Motor neuron (in vitro differentiated cells): ENCODE measurements at regions not wholly inside any gene's neighbourhood (a gene's known extent, or its start where the extent isn't known, plus 50 kb on each side); places are given as distances from the start of the nearest gene placed in this dataset.
A peak's percentile ranks its signal among the peaks of the same experiment; 100 is the strongest.
"Not testable (repeated sequence)": the region's sequence is repeated elsewhere in the genome, so short reads cannot be mapped to it uniquely, and the experiment has no call there.

ENCODE experiments used
- ATAC-seq, 8 experiments: fragments of 200-7000 bp; cut with Tn5 transposase; replicated peaks in 6 of 8; 2 replicates each; pipeline ENCODE4 v1.8.0; 2021; ENCODE audit warnings: mild to moderate bottlenecking in 8 of 8, moderate library complexity in 8 of 8
- H3K27ac ChIP-seq, 2 donors: fragments of 250-450 bp; sonication (Bioruptor Pico); 2 replicates each; pipeline ENCODE4 v1.9.0; 2021; ENCODE audit warnings: antibody characterized with exemption in 2 of 2, mild to moderate bottlenecking in 2 of 2, moderate library complexity in 1 of 2
- H3K4me1 ChIP-seq, 2 donors: fragments of 250-450 bp; sonication (Bioruptor Pico); replicated peaks in 1 of 2; 2 replicates each; pipeline ENCODE4 v1.6.1; 2021; ENCODE audit warnings: antibody characterized with exemption in 2 of 2, mild to moderate bottlenecking in 2 of 2, moderate library complexity in 1 of 2
- H3K4me3 ChIP-seq, 5 donors: fragments of 250-450 bp; sonication (Bioruptor Pico); 2 replicates each; pipeline ENCODE4 v1.9.0; 2021; ENCODE audit warnings: antibody characterized with exemption in 5 of 5, mild to moderate bottlenecking in 5 of 5, moderate library complexity in 4 of 5
- WGBS, 10 experiments: fragments of 450-650 bp; shearing (Covaris generic); methylation state at CpG; one replicate each; pipeline ENCODE4 v1.0.0; 2022; 5-methylcytosine and 5-hydroxymethylcytosine counted together
- in situ Hi-C, 9 experiments: fragments of 400-800 bp; cut with MboI; loops; one replicate each; pipeline ENCODE4 v1.15.0; 2021; ENCODE audit warnings: low sequenced_read_pairs in 9 of 9, low pct_unique_long_range_greater_than_20kb in 2 of 9; ENCODE audit not compliant: unreplicated experiment in 9 of 9

- in situ Hi-C loops = no loop called here
- Histone ChIP-seq H3K4me3 (no peak overlapping the region), H3K27ac (no peak overlapping the region), H3K4me1 (peaks cover 7 to 8% of the 10 kb centered on the region in 2 donors)
- WGBS, 10 experiments = 20 to 100% (median 100%) methylated on average over 1 to 6 of the region's 9 CpGs; no CpG with 5 or more reads in 5 of the 10 experiments
- no peak for ATAC-seq
Observed at GRCh38 chr14:97107080-97107479, 309.9 kb downstream of the VRK1 start.

GRCh38 chr14:97107760-97108159 is 310.6 kb downstream of the VRK1 start:
- H3K27ac ChIP-seq = no peak overlapping the region
- in situ Hi-C loops = no loop called here
- ATAC-seq = no peak
- 19 to 93% (median 69%) methylated on average over 1 to 4 of the region's 4 CpGs; no CpG with 5 or more reads in 2 of the 10 experiments for whole genome bisulfite sequencing, 10 experiments
- H3K4me1 ChIP-seq = peaks cover 7 to 8% of the 10 kb centered on the region in 2 donors
- no peak overlapping the region for H3K4me3 ChIP-seq

GRCh38 chr14:97109234-97109633 is 312.1 kb downstream of the VRK1 start:
- ATAC-seq = no peak
- 0 to 100% (median 60%) methylated on average over 1 to 7 of the region's 7 CpGs; no CpG with 5 or more reads in 2 of the 10 experiments for WGBS, 10 experiments

GRCh38 chr14:97113339-97113738 is 316.2 kb downstream of the VRK1 start:
- peak in 1 of 8 experiments; percentile 41 for ATAC-seq
- H3K27ac ChIP-seq = no peak overlapping the region
- WGBS, 10 experiments = 16 to 55% (median 40%) methylated on average over 3 to 7 of the region's 7 CpGs; no CpG with 5 or more reads in 2 of the 10 experiments
- in situ Hi-C loops = no loop called here
- peaks cover 0 to 2% of the 10 kb centered on the region in 2 donors for H3K4me1 ChIP-seq
- no peak overlapping the region for H3K4me3 ChIP-seq

More at GRCh38 chr14:97109234-97109633, 312.1 kb downstream of the VRK1 start:
- Histone ChIP-seq H3K4me3 (no peak overlapping the region), H3K4me1 (peaks cover 7 to 10% of the 10 kb centered on the region in 2 donors), H3K27ac (no peak overlapping the region)
- in situ Hi-C loops = no loop called here

- Histone ChIP-seq H3K4me3 (no peak overlapping the region), H3K27ac (no peak overlapping the region), H3K4me1 (peaks cover 0 to 2% of the 10 kb centered on the region in 2 donors)
- 0 to 100% (median 83%) methylated on average over 1 to 3 of the region's 3 CpGs; no CpG with 5 or more reads in 2 of the 10 experiments for WGBS, 10 experiments
- ATAC-seq = no peak
- in situ Hi-C loops = no loop called here
Observed at GRCh38 chr14:97116546-97116945, 319.4 kb downstream of the VRK1 start.

- in situ Hi-C loops = no loop called here
- Histone ChIP-seq H3K27ac (no peak overlapping the region), H3K4me3 (no peak overlapping the region), H3K4me1 (peaks cover 0 to 2% of the 10 kb centered on the region in 2 donors)
- no peak for ATAC-seq
- WGBS, 10 experiments = 27 to 86% (median 81%) methylated on average over 1 to 3 of the region's 8 CpGs; no CpG with 5 or more reads in 6 of the 10 experiments
Observed at GRCh38 chr14:97117693-97118092, 320.5 kb downstream of the VRK1 start.

GRCh38 chr14:97120204-97120603 is 323.0 kb downstream of the VRK1 start:
- Histone ChIP-seq H3K4me1 (no peaks in the 10 kb centered on the region), H3K4me3 (no peak overlapping the region), H3K27ac (no peak overlapping the region)
- in situ Hi-C loops = no loop called here
- no peak for ATAC-seq
- 6 to 92% (median 71%) methylated on average over 1 to 3 of the region's 3 CpGs; no CpG with 5 or more reads in 3 of the 10 experiments for WGBS, 10 experiments

- ATAC-seq = no peak
- Histone ChIP-seq H3K27ac (no peak overlapping the region), H3K4me1 (no peaks in the 10 kb centered on the region), H3K4me3 (no peak overlapping the region)
- 0 to 50% (median 22%) methylated on average over 1 to 2 of the region's 2 CpGs; no CpG with 5 or more reads in 6 of the 10 experiments for WGBS, 10 experiments
- in situ Hi-C loops = no loop called here
Observed at GRCh38 chr14:97120611-97121031, 323.4 kb downstream of the VRK1 start.

GRCh38 chr14:97129639-97130038 is 332.5 kb downstream of the VRK1 start:
- no peak overlapping the region for H3K27ac ChIP-seq

GRCh38 chr14:97135847-97136246 is 338.7 kb downstream of the VRK1 start:
- H3K4me3 ChIP-seq, H3K27ac ChIP-seq, H3K4me1 ChIP-seq, ATAC-seq, in situ Hi-C loops: not testable (repeated sequence)
- 14 to 100% (median 100%) methylated on average over 1 of the region's 1 CpG; no CpG with 5 or more reads in 4 of the 10 experiments for WGBS, 10 experiments

More at GRCh38 chr14:97129639-97130038, 332.5 kb downstream of the VRK1 start:
- in situ Hi-C loops = no loop called here
- 0 to 100% (median 80%) methylated on average over 1 to 2 of the region's 2 CpGs; no CpG with 5 or more reads in 3 of the 10 experiments for WGBS, 10 experiments
- Histone ChIP-seq H3K4me3 (no peak overlapping the region), H3K4me1 (peaks cover 0 to 7% of the 10 kb centered on the region in 2 donors)
- no peak for ATAC-seq

GRCh38 chr14:97137705-97138104 is 340.5 kb downstream of the VRK1 start:
- Histone ChIP-seq H3K27ac (no peak overlapping the region), H3K4me3 (no peak overlapping the region), H3K4me1 (no peaks in the 10 kb centered on the region)
- in situ Hi-C loops = no loop called here
- 4 to 81% (median 58%) methylated on average over 1 to 7 of the region's 7 CpGs; no CpG with 5 or more reads in 2 of the 10 experiments for WGBS, 10 experiments
- ATAC-seq = no peak

- no peak for ATAC-seq
Observed at GRCh38 chr14:97138801-97139200, 341.6 kb downstream of the VRK1 start.

GRCh38 chr14:97143011-97143410 is 345.8 kb downstream of the VRK1 start:
- WGBS, 10 experiments = 50 to 100% (median 82%) methylated on average over 1 of the region's 1 CpG; no CpG with 5 or more reads in 3 of the 10 experiments
- ATAC-seq = no peak
- Histone ChIP-seq H3K4me1 (no peaks in the 10 kb centered on the region), H3K4me3 (no peak overlapping the region), H3K27ac (no peak overlapping the region)
- in situ Hi-C loops = no loop called here

More at GRCh38 chr14:97138801-97139200, 341.6 kb downstream of the VRK1 start:
- Histone ChIP-seq H3K27ac (no peak overlapping the region), H3K4me3 (no peak overlapping the region), H3K4me1 (no peaks in the 10 kb centered on the region)
- 41 to 70% (median 53%) methylated on average over 2 to 4 of the region's 4 CpGs; no CpG with 5 or more reads in 2 of the 10 experiments for WGBS, 10 experiments
- in situ Hi-C loops = no loop called here

GRCh38 chr14:97143456-97143855 is 346.3 kb downstream of the VRK1 start:
- WGBS, 10 experiments = 0 to 79% (median 48%) methylated on average over 1 to 4 of the region's 4 CpGs; no CpG with 5 or more reads in 1 of the 10 experiments
- no peaks in the 10 kb centered on the region for H3K4me1 ChIP-seq
- H3K4me3 ChIP-seq = no peak overlapping the region
- no peak overlapping the region for H3K27ac ChIP-seq
- in situ Hi-C loops = no loop called here
- no peak for ATAC-seq
